ENCODE measurements at regions not wholly inside any gene's neighbourhood (a gene's known extent, or its start where the extent isn't known, plus 50 kb on each side); places are given as distances from the start of the nearest gene placed in this dataset.
"Not testable (repeated sequence)": the region's sequence is repeated elsewhere in the genome, so short reads cannot be mapped to it uniquely, and the experiment has no call there.

DNA sequence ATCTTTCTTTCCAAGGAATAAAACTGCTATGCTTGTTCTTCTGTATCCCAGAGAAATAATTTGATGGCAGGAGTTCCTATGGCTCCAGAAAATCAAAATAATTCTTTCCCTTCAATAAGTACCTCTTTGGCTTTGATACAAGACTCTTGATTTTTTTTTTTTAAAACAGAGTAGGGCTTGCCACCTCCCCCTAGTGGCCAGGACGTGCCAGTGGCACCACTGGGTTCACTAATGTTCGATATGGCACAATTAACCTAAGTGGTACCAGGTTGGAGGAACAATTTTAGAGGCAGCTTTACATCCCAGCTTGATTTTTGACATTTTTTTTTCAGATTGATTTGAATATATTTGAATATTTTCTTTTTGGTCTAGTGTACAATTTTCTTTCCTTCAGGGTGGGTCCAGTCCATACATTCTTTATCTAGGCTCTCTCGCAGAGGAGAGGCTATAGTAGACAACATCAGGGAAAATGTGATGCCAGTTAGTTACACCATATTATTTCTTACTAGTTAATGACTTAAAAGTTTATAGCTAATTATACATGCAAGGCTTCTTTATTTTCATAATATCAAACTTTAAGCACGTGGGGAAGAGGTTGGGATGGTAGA is 330.9 kb downstream of the S1PR1 start:
- peak; percentile 20 for DNase-seq

GRCh38 chr1:101587741-101588140 is 350.9 kb downstream of the S1PR1 start:
- DNase-seq: peak; percentile 40

GRCh38 chr1:101588677-101589076 is 351.9 kb downstream of the S1PR1 start:
- DNase-seq: no peak

GRCh38 chr1:101592845-101593244 is 356.0 kb downstream of the S1PR1 start:
- DNase-seq: no peak

- DNase-seq: no peak
Measured at GRCh38 chr1:101595881-101596374, 359.1 kb downstream of the S1PR1 start.

DNA sequence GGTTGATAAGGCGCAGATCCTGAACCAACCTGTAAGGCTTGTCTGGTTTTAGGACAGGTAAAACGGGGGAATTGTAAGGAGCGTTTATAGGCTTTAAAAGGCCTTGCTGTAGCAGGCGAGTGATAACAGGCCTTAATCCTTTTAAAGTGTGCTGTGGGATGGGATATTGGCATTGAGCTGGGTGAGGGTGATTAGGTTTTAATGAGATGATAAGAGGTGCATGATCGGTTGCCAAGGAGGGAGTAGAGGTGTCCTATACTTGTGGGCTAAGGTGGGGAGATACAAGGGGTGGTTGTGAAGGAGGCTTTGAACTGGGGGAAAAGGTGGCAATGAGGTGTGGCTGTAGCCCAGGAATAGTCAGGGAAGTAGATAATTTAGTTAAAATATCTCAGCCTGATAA is 363.8 kb downstream of the S1PR1 start:
- DNase-seq: not testable (repeated sequence)

GRCh38 chr1:101603726-101604125 is 366.9 kb downstream of the S1PR1 start:
- DNase-seq: no peak

GRCh38 chr1:101605878-101606277 is 369.1 kb downstream of the S1PR1 start:
- no peak for DNase-seq

DNA sequence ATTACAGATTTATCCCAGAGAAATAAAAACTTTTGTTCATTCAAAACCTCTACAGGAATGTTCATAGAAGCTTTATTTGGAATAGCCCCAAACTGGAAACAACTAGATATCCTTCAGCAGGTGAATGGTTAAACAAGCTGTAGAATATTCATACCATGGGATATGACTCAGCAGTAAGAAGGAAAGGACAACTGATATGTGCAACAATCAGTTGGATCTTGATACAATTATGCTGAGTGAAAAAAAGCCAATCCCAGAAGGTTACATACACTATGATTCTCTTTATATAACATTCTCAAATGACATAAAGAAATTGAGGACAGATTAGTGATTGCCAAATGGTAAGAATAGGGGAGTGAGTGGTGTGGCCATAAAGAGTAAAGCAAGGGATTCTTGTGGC is 376.7 kb downstream of the S1PR1 start:
- DNase-seq: no peak

DNA sequence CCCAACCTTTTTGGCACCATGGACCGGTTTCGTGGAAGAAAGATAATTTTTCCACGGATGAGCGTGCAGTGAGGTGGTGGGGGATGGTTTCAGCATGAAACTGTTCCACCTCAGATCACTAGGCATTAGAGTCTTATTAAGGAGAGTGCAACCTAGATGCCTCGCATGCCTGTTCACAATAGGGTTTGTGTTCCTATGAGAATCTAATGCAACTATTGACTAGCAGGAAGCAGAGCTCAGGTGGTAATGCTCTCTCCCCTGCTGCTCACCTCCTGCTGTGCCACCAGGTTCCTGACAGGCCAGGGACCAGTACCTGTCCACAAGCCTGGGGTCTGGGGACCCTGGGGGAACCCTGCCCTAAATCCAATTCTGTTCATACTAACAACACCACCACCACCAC is 377.8 kb downstream of the OLFM3 start:
- DNase-seq: no peak

DNA sequence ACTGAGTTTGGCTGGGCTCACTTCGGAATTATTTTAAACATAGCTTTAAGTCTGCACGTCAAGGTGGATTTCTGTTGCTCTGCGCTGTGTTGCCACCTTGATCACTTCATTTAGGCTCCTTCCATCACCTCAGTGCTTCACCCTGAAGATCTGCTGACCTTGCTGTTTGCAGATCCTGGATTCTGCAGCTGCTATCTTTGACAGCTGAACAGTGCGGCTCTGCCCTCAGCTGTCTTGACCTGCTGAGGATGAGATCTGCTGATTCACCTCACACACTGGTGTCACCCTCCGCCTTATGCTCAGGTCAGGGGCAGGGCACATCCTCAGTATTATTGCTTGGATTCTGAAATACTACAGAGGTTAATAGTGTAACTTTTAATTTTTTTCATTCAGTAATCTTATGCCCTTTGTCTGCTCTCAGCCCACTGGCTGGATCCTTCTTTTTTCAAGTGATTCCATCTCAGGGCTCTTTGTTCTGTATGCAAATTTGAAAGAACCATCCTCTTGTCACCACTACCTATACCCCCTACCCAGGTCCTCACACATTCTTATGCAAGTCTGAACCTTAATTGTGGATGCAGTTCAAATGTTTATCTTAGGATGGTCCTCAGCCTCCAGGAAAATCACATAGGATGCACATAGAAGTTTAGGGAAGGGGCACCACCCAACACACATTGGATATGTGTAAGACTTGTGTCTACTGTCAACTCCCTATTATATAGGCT is 364.0 kb downstream of the OLFM3 start:
- DNase-seq: peak; percentile 17

DNA sequence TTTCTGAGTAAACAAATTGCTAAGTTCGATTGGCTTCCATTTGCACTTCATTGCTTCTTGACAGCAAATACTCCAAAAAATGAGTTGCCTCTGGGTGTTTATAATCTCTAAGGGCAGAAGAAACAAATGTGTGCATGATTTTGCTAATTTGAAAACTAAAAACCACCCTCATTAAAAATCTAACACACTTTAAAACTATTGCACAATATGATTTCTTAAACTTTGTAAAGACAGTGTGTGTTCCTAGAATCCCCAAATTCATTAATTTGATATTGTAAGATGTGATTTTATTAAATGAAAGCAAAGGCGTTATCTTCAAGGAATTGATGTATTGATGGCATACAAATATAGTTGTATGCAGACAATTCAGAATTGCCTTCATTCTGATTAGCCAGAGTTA is 350.9 kb downstream of the OLFM3 start:
- no peak for DNase-seq

DNA sequence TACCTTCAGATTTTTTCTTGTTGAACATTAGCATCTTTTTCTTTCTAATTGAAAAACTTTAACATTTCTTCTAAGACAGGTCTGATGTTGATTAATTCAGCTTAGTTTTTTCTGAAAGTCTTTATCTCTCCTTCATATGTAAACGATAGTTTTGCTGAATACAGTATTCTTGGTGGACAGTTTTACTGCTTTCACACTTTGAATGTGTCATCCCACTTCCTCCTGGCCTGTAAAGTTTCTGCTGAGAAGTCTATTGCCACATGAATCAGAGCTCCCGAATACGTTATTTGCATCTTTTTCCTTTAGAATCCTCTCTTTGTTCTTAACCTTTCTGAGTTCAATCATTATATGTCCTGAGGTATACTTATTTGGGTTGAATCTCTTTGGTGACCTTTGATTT is 344.2 kb downstream of the OLFM3 start:
- DNase-seq: no peak

GRCh38 chr1:101653482-101653946 is 343.2 kb downstream of the OLFM3 start:
- no peak for DNase-seq

GRCh38 chr1:101664726-101665125 is 332.0 kb downstream of the OLFM3 start:
- DNase-seq: no peak

DNA sequence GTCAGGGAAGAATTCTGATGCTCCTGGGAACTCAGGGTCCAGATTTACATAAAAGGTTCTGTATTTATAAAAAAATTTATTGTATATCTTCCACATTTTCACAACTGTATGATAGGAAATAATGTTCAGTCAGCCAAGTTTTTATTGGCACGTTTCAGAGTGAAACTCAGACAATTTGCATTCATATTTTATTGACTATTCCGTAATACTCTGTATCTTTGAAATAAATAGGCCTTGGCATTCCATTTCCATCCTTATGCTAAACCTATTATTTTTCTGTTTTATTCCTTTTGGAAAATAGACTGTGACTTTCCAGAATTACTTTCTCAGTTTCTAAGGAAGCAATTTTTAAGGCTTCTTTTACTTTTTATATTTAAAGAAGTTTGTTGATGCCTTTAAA is 329.0 kb downstream of the OLFM3 start:
- DNase-seq: no peak

DNA sequence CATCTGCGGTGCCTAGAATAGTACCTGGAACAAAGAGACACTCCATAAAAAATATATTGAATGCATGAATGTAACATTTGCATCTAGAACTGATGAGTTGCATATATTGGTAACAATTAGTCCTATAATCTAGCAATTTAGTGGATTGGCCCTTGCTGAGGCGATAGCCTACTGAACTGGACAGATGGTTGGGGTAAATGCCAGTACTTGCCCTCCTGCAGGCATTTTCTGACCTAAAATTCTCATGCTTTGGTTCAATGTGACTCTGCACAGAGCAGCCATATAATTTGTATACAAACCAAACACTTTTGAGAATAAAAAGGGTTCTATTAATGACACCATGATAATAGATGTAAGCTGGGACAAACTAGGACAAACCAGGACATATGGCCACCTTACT is 313.6 kb downstream of the OLFM3 start:
- no peak for DNase-seq

DNA sequence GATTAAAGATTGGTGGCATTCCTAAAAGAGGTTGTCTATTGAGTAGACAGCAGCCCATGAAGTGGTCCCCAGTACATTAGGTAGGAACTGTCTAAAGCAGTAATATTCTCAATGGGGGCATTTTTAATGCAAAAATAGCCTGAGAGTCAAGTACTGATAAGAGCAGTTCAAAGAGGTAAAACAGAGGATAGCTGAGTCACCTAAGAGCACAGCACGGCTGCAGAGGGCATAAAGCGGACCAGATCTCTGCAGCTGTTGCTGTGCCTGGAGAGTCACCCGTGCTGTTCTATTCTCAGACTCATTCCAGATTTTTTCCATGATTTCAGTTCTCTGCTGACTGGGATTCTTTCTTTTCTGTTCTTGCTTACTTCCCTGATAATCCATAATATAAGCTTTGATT is 313.2 kb downstream of the OLFM3 start:
- DNase-seq: peak; percentile 27

GRCh38 chr1:101697072-101697471 is 299.7 kb downstream of the OLFM3 start:
- DNase-seq: no peak

DNA sequence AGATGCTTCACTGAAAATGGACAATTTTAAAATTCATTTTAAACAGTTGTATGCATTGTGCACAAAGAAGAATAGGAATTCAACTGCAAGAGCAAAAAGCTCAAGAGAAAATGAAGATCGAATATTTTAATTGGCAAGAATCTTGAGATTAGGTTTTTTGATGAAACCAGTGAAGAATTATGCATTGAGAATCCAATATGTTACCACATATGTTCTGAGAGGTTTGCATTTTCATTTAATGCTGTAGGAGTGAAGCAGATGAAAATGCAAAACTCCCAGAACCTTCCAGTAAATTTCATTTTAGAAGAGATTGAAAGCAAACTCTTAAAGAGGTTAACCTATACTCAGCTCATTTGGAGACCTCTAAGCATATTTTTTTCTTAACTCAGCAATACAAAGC is 298.0 kb downstream of the OLFM3 start:
- no peak for DNase-seq

- no peak for DNase-seq
Measured at GRCh38 chr1:101704895-101705294, 291.8 kb downstream of the OLFM3 start.

DNA sequence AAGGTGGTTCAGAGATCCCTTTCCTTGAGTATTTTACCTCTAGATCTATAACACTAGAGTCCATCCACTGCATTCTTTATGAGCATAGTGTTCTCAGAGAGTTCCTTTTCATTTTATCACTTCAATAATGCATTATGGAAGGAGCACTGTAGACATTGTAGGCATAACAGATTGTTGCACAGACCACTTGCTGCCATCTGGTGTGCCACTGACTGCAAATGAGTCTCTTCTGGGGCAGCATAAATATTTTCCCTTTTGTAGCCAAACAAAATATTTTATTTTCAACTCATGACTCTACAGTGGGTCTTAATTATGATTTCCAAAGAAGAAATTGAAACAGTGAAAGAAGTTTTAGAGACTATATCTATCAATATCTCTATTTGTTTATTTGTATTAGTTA is 290.4 kb downstream of the OLFM3 start:
- no peak for DNase-seq

DNA sequence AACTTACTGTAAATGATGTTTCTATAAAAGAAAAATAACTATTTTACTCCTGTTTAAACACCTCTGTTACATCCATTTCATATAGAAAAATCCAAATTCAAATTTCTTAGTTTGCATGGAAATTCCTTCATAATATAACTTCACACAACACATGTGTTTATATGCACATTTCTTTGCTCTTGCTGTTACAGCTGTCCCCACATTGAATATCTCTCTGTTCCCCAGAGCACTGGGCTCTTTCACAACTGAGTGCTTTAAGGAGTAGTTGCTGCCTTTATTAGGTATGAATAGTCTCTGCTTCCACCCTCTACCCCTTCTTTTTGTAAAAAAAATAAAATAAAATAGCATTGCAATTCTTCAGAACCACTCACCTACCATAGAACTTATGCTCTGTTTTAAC is 287.0 kb downstream of the OLFM3 start:
- no peak for DNase-seq

- DNase-seq: no peak
Measured at GRCh38 chr1:101713760-101714159, 283.0 kb downstream of the OLFM3 start.

All from tongue (tissue), 1 donor.